Fibroblast of lung (primary cell): ENCODE measurements at regions not wholly inside any gene's neighbourhood (a gene's known extent, or its start where the extent isn't known, plus 50 kb on each side); places are given as distances from the start of the nearest gene placed in this dataset.
"Not testable (repeated sequence)": the region's sequence is repeated elsewhere in the genome, so short reads cannot be mapped to it uniquely, and the experiment has no call there.

ENCODE experiments used
- CTCF ChIP-seq, 2 donors: IDR thresholded peaks in 1 of 2; conservative IDR thresholded peaks in 1 of 2; 1 replicate in 1 of 2; 2 replicates in 1 of 2; pipeline ENCODE4 v1.5.1; 2011 to 2012; ENCODE audit warnings: low read length in 2 of 2, control low read depth in 1 of 2, inconsistent platforms in 1 of 2, low read depth in 1 of 2, mild to moderate bottlenecking in 1 of 2
- EZH2 ChIP-seq: IDR thresholded peaks from 2 replicates; pipeline ENCODE4 v1.5.1; 2012; ENCODE audit warnings: low read length, control low read depth, mild to moderate bottlenecking; ENCODE audit errors: missing control alignments

GRCh38 chr1:790388-790930, 104.0 kb upstream of the OR4F16 start:
- TF ChIP-seq CTCF (conservative IDR thresholded peaks at IDR 0.05 in 1 of 2, IDR thresholded peaks at IDR 0.05 in 1 of 2; ENCODE audit: low read depth in 1 of 2, low read length in 2 of 2); EZH2: not testable (repeated sequence)
